HG03060 (cell line): ENCODE measurements at regions not wholly inside any gene's neighbourhood (a gene's known extent, or its start where the extent isn't known, plus 50 kb on each side); places are given as distances from the start of the nearest gene placed in this dataset.
"Not testable (repeated sequence)": the region's sequence is repeated elsewhere in the genome, so short reads cannot be mapped to it uniquely, and the experiment has no call there.

Experiments used
- ATAC-seq: cut with Tn5 transposase; IDR thresholded peaks from one replicate; pipeline ENCODE4 v1.9.1; 2021; ENCODE audit warnings: low read depth, moderate number of reproducible peaks; ENCODE audit not compliant: unreplicated experiment

- not testable (repeated sequence) for ATAC-seq
Observed at GRCh38 chr4:13761581-13761980, 134.1 kb upstream of the BOD1L1 start.

GRCh38 chr4:13762130-13762529 is 134.6 kb upstream of the BOD1L1 start:
- no peak for ATAC-seq

GRCh38 chr4:13763707-13764106 is 136.2 kb upstream of the BOD1L1 start:
- ATAC-seq: no peak

DNA sequence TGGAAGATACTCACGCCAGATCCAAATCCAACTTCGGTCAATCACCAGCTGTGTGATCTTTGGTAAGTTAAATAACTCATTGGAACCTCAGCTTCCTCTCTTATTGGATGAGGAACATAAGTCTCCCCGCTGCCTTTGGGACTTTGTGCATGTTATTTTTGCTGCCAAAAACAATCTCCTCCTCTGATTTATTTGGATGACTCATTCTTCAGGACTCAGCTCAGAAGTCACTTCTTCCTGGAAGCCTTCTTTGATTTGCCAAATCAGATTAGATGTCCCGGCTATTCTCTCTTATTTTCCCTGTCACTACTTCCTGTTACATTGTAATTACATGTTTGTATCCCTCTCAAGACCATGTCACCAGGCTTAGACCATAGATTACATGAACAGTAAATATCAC is 138.0 kb upstream of the BOD1L1 start:
- ATAC-seq: no peak

GRCh38 chr4:13766761-13767540 is 139.4 kb upstream of the BOD1L1 start:
- ATAC-seq: no peak

GRCh38 chr4:13777341-13777740 is 149.8 kb upstream of the BOD1L1 start:
- ATAC-seq: no peak

DNA sequence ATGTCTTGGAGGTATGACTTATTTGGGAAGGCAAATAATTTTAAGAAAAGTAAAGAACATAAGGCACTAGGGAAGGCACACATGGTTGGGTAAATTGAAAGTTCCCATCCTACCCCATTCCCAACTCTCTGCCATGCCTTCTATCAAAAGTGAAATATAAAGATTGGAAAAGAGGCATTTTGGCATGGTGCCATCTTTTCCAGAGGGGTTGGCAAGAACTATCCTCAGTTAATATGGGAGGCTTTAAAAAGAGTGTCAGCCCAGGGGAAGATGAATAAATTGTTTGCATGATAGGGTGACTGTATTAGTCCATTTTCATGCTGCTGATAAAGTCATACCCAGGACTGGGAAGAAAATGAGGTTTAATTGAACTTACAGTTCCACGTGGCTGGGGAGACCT is 150.8 kb upstream of the BOD1L1 start:
- ATAC-seq: no peak

- no peak for ATAC-seq
Observed at GRCh38 chr4:13782231-13782630, 154.7 kb upstream of the BOD1L1 start.

GRCh38 chr4:13783800-13784411 is 156.4 kb upstream of the BOD1L1 start:
- ATAC-seq: peak; percentile 76

DNA sequence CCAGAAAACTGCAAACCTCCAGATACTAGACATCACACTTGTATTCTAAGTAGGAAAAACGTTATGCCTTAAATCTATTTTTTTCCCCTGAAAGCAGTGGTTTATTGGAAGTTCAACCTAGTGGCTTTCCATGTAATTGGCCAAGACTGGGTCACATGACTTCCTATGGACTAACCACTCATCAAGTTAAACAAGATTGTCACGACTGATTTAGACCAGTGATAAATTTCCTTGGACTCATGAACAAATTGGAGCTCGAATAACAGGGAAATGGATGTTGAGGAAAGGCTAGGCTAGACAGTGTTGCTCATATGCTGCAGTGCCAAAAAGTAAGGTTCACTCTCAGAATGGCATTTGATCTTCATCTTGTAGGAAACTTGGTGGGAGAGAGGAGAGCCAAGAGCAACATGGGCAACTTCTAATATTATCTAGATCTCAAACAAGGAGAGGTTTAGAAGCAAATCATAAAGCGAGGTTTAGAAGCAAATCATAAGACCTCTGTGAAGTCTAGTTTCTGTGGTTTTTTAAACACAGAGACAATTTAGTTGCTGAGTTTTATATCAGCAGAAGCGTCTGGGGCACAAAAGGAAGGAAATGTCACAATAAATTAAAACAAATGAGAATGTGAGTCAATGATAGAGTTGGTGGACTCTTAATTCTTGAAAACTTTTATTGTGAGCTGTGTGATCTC is 165.6 kb upstream of the BOD1L1 start:
- no peak for ATAC-seq

DNA sequence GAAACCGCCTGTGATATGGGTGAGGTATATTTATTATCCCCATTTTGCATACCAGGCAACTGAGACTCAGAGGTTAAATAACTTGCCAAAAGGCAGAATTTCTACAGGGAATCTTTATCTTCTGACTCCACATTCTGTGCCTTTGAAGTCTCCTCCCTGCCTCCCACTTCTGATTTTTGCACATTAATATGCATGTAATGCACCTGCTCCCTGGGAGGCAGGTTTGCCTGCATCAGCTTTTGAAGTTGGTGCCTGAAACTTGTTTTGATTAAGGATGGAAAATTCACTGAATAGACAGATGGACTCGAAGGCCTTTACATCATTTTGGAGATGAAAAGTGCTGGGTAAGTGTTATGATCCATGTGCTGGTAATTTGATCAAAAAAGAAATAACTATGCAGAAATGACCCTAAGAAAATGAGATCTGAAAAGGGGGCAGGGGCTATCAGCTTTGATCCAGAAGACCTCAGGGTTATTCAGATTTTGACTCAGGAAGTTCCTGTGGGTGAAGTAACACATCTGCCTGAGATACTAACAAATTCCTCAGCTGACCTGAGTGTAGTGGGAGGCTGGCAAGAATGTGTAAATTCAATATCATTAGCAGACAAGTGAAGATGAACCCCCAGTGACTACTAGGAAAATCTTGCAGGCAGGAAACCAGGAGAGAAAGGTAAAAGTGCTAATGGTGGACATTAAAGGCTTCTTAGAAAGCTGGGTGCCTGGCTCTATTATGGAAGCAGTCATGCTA is 167.5 kb upstream of the BOD1L1 start:
- ATAC-seq: no peak

DNA sequence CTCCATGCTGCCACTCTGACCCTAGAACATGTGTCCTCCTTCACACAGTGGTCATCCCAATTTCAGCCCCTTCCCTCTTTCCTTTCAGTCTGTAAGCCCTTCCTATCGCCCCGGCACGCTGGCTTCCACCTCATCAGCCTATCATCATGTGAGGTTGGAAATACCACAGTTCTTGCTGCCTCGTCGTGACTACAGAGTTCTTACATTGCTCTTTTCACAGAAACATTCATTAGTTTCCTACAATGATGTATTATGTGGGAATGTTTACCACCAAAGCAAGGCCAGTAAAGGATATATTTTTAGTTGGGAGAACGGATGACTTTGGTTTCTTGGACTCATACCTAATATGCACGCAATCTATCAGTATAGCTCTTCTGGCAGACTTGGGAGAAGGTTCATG is 169.5 kb upstream of the BOD1L1 start:
- no peak for ATAC-seq

- ATAC-seq: no peak
Observed at GRCh38 chr4:13815231-13815630, 187.7 kb upstream of the BOD1L1 start.

GRCh38 chr4:13816472-13816871 is 188.9 kb upstream of the BOD1L1 start:
- ATAC-seq: no peak

- no peak for ATAC-seq
Observed at GRCh38 chr4:13821522-13821921, 194.0 kb upstream of the BOD1L1 start.

- ATAC-seq: not testable (repeated sequence)
Observed at GRCh38 chr4:13825822-13826221, 198.3 kb upstream of the BOD1L1 start.

DNA sequence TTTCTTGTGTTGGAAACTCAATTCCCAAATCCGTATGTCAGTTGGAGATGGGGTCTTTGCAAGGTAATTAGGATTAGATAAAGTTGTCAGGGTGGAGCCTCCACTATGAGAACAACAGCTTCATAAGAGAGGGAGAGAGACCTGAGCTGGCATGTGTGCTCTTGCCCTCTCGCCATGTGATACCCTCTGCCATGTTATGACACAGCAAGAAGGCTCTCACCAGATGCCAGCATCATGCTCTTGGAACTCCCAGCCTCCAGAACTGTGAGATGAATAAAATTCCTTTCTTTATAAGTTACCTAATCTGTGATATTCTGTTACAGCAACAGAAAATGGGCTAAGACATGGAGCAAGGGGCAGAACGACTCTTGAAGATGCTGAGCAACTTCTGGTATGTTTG is 201.9 kb upstream of the BOD1L1 start:
- no peak for ATAC-seq

DNA sequence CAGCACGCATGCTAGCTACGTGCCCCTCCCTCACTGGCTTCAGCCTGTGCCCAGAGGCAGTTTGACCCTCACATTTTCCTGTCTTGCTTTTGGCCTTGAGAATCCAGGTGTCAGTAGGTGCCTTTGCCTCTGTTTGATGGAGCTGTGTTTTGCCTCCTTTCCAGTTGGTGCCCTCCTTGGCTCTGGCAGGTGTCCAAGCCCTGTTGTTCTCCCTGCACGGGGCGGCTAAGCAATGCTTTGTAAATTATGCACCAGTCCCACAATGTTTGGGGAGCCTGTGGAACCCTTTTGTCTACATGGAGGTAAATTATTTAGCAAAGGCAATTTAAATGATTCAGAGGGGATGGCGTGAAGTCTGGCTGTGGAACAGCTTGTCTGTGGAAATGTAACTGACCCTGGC is 202.9 kb upstream of the BOD1L1 start:
- no peak for ATAC-seq

DNA sequence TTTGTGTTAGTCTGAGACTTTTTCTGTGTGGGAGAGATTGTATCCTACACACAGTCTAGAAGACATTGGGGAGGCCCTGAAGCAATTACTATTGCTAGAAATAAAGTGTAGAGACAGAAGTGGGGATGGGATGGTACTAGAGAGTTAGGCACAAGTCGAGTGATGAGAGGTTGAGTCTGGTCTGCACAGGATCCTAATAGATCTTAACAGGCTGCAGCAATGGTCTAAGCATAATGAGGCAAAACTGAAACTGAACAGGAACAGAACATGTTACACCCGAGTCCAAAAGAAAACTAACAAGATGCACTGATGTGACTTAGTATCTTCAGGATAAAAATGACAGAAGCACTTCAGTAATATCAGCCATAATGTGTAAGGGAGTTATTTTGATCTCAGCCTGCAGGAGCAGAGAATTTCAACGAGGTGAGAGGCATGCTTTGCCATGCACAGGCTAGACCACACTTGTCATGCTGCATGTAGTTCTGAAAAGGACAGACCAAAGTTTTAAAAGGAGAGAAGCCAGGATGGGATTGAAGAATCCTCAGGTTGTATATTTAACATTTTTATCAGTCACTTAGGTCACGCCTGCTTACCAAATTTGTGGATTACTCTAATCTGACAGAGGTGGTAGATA is 205.8 kb upstream of the BOD1L1 start:
- no peak for ATAC-seq
